ENCODE measurements at regions not wholly inside any gene's neighbourhood (a gene's known extent, or its start where the extent isn't known, plus 50 kb on each side); places are given as distances from the start of the nearest gene placed in this dataset.

GRCh38 chr7:112930787-112931186 is 140.6 kb upstream of the TMEM168 start:
- TF ChIP-seq CTCF (IDR thresholded peaks at IDR 0.05 in 8 of 11, conservative IDR thresholded peaks at IDR 0.05 in 3 of 11): no peak
- no peak for TF ChIP-seq POLR2A (IDR thresholded peaks at IDR 0.05)
- no peak for TF ChIP-seq POLR2AphosphoS5 (IDR thresholded peaks at IDR 0.05)

All from spleen (tissue), 7 donors.